Caki2 (cell line): ENCODE measurements at regions not wholly inside any gene's neighbourhood (a gene's known extent, or its start where the extent isn't known, plus 50 kb on each side); places are given as distances from the start of the nearest gene placed in this dataset.
"Not testable (repeated sequence)": the region's sequence is repeated elsewhere in the genome, so short reads cannot be mapped to it uniquely, and the experiment has no call there.

Source experiments
- DNase-seq: peaks from one replicate; pipeline ENCODE4 v3.0.0-alpha.2; 2015; ENCODE audit warnings: low read depth
- in situ Hi-C: cut with HindIII; loops from 2 replicates; pipeline ENCODE4 v1.10.0; 2016; ENCODE audit warnings: low sequenced_read_pairs, low pct_unique_long_range_greater_than_20kb, mixed read lengths

DNA sequence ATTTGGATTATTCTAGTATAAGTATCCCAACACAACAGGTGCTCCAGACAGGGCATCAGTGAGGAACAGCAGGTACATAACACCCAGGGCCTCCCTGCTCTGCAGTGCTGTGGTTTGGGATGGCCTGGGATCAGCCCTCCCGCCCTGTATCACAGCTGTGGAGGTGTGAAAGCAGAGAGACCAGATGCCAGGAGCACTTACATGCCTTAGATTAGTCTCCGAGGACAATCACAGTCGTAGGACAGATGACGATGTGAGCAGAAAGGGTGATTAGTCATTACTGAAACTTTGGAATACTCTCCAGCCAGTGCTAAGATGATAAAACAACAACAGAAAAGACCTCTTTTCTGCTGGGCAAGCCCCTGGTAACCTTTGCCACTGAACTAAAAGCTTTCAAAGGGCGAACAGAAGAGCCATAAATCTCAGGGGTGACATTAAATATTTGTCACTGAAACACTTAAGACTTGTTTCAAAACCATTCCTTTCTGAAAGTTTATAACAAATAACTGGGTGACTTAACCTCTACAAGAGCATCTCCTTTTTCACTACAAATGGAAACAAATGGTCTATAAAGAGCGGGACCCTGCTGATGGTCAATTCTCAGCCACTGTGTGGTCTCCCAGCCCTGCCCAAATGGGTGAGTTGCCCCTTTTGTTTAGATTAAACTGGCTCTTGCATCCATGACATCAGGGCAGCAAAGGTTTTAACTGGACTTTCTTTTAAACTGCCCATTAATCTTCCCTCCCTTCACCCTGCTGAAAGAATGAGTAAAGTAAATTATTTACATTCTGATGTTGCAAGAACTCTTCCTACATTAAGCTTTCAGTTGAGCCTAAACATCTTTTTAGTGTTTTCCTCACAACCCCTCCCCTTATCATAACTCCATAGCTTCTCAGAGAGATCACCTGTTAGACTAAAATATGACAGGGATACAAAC lies 183.1 kb upstream of the COX10 start:
- no peak for DNase-seq

DNA sequence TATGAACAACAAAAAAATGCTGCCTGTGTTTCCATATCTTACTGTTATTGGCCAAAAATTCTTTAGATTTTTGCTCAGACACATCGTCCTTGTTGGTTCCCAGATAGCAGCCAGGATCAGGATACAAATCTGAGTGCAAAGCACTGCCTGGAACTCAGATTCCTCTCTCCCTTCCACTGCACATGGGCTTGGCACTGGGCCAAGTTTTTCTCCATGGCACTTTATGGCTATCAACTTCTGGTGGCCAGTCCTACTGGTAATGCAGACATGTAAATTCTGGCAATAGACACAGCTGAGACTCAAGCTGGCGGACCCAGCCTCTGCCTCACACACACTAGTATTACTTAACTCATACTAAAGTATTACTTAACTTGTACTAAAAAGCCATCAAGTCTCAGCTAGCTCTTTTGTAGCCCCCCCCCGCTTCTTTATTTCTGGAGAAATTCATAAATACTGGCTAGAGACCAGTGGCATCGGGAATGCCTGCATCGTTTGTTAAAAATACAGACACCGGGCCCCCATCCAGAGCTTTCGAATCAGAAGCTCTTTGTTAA lies 181.2 kb upstream of the COX10 start:
- no peak for DNase-seq
- in situ Hi-C loops = no loop called here

More for the DNA sequence above, 183.1 kb upstream of the COX10 start:
- in situ Hi-C loops = no loop called here

DNA sequence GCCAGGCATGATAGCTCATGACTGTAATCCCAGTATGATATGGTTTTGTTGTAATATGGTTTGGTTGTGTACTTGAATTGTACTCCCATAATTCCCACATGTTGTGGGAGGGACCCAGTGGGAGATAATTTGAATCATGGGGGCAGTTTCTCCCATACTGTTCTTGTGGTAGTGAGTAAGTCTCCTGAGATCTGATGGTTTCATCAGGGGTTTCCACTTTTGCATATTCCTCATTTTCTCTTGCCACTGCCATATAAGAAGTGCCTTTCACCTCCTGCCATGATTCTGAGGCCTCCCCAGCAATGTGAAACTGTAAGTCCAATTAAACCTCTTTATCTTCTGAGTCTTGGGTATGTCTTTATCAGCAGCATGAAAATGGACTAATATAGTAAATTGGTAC lies 160.3 kb upstream of the COX10 start:
- in situ Hi-C loops, DNase-seq: not testable (repeated sequence)

DNA sequence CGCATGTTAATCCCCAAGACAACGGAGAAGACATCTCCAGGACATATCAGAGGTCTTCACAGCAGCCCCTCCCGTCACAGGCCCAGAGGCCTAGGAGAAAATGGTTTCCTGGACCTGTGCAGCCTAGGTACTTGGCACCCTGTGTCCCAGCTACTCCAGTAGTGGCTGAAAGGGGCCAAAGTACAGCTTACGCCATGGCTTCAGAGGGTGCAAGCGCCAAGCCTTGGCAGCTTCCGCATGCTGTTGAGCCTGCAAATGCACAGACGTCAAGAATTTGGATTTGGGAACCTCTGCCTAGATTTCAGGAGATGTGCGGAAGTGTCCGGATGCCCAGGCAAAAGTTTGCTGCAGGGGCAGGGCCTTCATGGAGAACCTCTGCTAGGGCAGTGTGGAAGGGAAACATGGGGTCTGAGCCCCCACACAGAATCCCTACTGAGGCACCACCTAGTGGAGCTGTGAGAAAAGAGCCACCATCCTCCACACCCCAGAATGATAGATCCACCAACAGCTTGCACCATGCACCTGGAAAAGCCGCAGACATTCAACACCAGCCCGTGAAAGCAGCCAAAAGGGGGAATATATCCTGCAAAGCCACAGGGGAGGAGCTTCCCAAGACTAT lies 159.3 kb upstream of the COX10 start:
- in situ Hi-C loops = no loop called here
- no peak for DNase-seq

DNA sequence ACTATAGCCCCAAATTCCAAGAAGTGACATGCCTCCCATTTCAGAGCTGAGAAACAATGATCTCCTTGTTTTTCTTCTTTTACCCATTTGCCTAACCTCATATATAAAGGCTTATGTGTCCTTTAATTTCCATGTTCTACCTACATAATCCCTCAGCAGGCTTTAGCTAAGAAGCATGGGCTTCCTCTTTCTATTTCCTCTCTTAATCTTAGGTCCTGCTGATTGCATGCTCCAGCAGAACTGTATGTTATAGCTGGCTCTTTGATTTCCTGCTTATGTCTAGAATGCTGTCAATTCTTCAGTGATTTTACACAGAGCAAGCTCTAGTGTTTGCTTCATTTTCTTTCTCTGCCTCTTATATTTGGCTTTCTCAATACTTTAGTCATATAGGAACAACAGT lies 151.7 kb upstream of the COX10 start:
- in situ Hi-C loops = no loop called here
- DNase-seq = no peak

DNA sequence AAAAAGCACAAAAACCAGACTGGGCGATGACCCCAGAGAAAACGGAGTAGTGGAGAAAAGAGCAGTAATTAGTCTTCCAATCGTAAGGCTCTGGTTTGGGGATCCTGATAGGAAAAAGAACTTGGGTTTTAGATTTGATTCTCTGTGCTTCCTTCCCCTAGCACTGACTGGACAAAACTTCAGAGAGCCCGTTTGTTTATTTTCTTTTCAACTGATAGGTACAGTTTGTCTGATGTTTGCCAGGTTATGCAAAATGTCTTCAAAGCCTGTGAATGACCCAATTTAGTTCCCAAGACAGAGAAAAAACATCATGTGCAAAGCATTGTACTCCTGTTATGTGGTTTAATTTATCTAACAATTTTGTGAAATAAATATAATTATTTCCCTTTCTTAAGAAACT lies 151.1 kb upstream of the COX10 start:
- in situ Hi-C loops = no loop called here
- no peak for DNase-seq

DNA sequence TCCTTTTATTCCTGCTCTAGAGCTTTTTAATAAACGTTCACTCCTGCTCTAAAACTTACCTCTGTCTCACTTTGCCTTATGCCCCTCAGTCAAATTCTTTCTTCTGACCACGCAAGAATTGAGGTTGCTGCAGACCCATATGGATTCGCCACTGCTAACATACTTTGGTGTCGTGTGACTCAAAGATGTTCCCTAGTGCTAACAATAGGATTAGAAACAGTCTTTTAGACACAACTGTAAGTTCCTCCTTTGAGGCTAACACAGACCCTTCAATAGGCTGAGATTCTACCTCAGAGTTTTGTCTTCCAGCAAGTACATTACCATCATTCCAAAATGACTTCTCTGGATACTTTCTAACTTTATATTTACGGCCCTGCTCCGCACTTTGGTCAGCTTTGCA lies 149.5 kb upstream of the COX10 start:
- DNase-seq = no peak
- in situ Hi-C loops = no loop called here

DNA sequence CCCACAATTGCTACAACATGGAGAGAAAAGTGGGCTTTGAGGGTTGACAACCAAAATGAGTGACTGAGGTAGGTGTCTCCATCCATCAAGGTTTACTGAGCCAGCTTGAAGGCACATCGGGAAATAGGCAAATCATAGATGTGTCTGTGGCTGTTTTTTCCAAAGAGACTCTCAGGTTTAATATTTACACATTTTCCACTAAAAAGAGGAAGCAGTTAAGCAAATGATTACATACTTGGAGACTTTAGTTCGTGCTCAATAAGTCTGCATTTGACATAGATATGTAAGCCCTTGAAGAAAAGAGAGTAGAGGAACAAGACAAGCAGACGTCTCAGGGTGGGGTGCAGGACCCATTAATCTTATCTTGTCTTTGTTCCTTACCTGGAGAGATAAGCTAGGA lies 148.9 kb upstream of the COX10 start:
- in situ Hi-C loops = no loop called here

DNA sequence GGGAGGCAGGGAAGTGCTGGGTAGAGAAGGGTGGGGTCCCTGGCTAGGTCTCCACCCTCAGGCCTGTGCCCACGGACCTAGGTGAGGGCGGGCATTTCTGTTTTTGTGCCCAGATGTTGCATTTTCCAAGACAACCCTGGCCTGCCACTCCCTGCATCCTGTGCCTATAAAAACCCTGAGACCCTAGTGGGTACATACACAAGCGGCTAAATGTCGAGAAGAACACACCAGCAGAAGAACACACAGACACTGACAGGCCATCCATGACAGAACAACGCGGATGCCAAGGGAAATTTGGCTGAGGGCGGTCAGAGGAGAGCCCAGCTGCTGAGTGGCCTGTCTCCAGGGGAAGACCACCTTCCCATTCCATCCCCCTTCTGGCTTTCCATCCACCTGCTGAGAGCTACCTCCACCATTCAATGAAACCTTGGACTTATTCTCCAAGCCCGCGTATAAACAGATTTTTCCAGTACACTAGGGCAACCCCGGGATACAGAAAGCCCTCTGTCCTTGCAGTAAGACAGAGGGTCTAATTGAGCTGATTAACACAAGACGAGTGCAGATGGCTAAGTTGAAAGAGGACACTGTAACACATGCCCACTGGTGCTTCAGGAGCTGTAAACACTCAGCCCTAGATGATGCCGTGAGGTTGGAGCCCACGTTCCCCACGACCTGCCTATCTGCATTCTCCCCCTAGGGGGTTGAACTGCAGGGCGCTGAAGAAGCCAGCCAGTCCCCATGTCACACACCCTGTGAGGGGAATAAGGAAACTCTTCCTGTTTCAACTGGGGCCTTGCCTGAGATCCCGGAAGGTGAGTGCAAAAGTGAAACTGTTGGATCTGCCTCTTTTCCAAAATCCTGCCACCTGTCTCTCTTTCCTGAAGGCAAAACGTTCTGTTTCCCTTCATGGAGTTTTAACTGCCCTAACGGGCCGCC lies 147.2 kb upstream of the COX10 start:
- DNase-seq = no peak
- in situ Hi-C loops = no loop called here

More for the DNA sequence above, 148.9 kb upstream of the COX10 start:
- no peak for DNase-seq

DNA sequence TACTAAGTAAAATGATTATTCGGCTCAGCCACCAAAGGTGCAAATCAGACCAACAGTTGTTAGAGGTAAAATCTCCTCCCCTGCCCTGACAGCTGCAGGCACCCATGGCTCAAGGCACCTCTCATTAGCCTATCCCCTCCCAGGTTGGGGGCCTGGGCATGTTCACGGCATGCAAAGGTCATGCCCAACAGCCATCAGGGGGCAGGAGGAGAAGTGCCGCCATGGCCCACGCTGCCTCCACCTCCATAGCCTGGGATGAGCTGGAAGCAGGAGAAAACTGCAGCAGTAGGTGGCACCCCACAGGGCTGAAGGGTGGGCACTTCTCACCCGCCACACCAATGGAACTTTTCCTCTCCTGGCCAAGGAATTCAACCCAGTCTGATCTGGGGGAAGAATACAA lies 146.4 kb upstream of the COX10 start:
- DNase-seq = no peak
- in situ Hi-C loops = no loop called here

DNA sequence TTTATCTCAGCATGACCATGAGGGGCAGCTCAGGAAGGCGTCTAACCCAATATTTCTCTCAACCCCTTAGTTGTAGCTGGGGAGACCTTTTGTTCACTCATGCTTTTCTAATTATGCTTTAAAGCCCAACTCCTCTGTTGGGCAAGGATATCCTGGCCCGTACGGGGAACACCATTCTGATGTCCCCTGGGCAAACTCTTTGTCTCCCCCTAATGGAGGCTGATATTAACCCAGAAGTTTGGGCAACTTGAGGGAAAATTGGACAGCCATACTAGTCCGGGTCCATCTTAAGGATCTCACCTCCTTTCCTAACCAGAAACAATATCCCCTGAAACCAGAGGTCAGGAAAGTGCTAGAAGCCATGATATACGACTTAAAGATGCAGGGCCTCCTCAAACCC lies 143.7 kb upstream of the COX10 start:
- in situ Hi-C loops = no loop called here
- DNase-seq = no peak

DNA sequence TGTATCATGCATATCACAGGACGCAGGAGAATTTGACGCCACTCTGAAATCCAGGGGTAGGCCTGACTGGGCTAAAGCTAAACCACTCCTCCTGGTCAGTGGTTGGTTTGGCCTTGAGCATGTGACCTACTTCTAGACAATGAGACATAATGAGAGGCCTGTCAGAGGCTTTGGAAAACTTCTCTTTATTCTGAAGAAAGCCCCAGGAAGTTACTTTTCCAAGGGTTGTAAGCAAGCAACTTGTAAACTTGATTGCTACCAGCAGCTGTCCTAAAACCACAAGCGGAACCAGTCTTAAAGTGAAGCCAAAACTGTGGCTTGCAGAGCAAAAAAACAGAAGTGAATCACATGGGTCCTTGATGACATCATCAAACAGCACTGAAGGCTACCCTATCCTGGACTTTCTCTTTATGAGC lies 138.2 kb upstream of the COX10 start:
- in situ Hi-C loops = no loop called here
- no peak for DNase-seq

DNA sequence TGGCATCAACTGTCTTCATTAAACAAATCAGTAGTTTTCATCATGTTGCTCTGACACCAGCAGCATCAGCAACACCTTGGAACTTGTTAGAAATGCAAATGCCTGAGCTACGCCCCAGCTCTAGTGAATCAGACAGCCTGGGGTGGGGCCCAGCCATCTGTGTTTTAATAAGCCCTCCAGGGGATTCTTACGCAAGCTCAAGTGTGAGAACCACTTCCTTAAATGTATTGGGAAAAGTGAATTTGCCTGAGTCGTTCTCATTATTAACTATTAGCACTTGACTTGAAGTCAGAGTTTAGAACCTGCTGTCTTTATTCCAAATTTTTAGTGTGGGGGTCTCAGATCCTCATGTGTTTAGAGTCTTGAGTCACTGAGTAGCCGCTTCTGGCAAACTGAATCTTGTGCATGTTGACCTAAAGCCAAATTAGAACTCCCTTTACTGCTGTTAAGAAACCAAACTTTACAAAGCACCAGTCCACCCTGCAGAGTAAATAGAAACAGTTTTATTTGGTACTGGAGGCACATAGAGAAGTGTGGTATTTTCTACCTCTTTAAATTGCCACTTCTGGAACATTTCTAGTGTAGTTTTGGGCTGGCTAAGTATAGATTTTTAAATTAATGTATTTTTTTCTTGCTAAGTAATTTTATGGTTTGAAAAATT lies 137.4 kb upstream of the COX10 start:
- in situ Hi-C loops = no loop called here
- no peak for DNase-seq

DNA sequence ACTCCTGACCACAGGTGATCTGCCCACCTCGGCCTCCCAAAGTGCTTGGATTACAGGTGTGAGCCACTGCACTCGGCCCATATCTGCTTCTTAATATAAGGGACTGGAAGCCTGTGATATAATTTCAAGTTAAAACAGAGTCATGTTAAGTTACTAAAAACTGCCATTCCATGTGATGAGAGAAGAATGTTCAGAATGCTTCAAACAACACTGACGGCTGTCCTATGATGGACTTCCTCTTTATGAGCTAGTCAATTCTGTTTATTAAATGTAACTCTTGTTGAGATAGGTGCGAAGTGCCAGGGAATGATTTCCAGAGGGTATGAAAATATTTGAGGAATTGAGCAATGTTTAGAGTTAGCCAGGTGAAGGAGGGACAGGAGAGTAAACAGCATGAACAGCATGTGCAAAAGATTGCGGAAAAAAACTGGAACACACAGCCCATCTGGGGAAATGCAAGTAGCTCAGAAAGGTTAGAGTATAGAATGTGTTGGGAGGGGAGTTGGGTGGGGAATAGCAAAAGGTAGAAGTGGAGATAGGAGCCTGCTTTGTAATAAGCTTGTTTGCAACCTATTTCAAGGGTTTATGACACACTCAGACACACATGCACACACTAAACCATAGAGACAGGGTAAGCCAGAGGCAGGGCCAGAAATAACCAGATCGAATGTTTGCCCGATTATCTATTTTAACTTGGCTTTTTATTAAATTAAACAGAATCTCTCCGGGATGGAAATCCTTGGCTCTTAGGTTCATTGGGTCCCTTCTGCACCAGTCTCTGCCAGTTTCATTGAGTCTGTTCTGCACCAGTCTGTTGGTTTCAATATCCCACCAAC lies 135.6 kb upstream of the COX10 start:
- in situ Hi-C loops = no loop called here
- no peak for DNase-seq

DNA sequence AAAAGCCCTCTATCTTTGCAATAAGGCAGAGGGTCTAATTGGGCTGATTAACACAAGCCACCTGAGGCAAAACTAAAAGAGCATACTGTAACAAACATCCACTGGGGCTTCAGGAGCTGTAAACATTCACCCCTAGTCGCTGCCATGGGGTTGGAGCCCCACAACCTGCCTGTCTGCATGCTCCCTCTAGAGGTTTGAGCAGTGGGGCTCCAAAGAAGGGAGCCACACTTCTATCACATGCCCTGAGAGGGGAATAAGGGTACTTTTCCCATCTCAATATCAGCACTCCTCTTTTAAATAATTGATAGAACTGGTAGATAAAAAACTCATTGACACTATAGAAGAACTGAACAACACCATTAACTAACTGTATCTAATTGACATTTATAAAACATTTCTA lies 130.1 kb upstream of the COX10 start:
- no peak for DNase-seq
- in situ Hi-C loops = no loop called here

DNA sequence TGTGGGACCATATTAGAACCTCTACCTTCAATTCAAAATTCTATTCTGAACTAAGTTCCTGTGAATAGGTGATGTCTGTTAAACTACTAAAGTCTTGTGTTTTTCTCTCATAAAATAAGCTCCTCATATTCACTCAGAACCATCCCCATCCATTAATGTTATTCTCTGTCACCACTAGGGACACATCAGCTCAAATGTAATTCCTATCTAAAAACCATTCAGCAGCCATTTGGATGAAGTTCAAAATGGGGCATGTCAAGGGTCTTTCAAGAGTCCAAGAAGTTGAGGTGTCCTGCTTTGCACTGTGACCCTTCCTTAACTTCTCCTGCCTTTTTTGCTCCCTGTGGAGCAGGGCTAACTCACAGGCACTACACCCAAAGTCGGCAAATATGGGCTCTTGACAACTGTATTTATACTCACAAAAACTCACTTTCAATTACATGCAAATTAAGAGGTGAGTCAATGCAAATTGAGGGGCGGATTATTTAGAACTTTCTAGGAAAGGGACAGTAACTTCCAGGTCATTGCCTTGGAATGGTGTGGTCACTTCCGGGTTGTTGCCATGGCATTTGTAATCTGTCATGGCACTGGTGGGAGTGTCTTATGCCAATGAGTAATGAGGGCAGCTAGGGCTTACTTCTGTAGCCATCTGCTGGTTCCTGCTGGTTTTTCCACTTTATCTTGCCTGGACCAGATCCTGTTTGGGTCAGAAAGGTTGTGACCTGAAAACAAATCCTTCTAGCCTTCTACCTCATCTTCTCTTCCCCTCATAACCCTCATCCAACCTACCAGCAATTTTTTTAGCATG lies 128.2 kb upstream of the COX10 start:
- DNase-seq = peak; percentile 84
- in situ Hi-C loops = no loop called here
